Neural cell (in vitro differentiated cells): ENCODE measurements at regions not wholly inside any gene's neighbourhood (a gene's known extent, or its start where the extent isn't known, plus 50 kb on each side); places are given as distances from the start of the nearest gene placed in this dataset.

Experiments used
- H2AFZ ChIP-seq: fragments of 200-600, 300-800 bp; sonication (generic), shearing (Covaris generic); 2 replicates; pipeline ENCODE4 v1.6.0; 2014; ENCODE audit warnings: low read depth, mild to moderate bottlenecking, antibody characterized with exemption, low read length, moderate library complexity
- H3F3A ChIP-seq: fragments of 200-600 bp; shearing (Covaris generic); 2 replicates; pipeline ENCODE4 v1.6.1; 2016; ENCODE audit warnings: mild to moderate bottlenecking, moderate library complexity, mixed read lengths, antibody characterized with exemption, low read length; ENCODE audit not compliant: insufficient read depth, poor library complexity, severe bottlenecking
- H3K27ac ChIP-seq: fragments of 200-600, 300-800 bp; sonication (generic), shearing (Covaris generic); 2 replicates; pipeline ENCODE4 v1.5.1; 2014; ENCODE audit warnings: mild to moderate bottlenecking, low read length, moderate library complexity
- H3K27me3 ChIP-seq: fragments of 300-800, 200-600 bp; sonication (generic), shearing (Covaris generic); 2 replicates; pipeline ENCODE4 v1.6.0; 2014; ENCODE audit warnings: mild to moderate bottlenecking, low read depth, low read length, moderate library complexity; ENCODE audit not compliant: insufficient read depth
- H3K36me3 ChIP-seq: fragments of 300-800, 200-600 bp; sonication (generic), shearing (Covaris generic); 2 replicates; pipeline ENCODE4 v1.5.1; 2014; ENCODE audit warnings: mild to moderate bottlenecking, antibody characterized with exemption, low read length, moderate library complexity; ENCODE audit not compliant: insufficient read depth
- H3K4me2 ChIP-seq: fragments of 300-800, 200-600 bp; sonication (generic), shearing (Covaris generic); 2 replicates; pipeline ENCODE4 v1.6.0; 2014; ENCODE audit warnings: mild to moderate bottlenecking, low read length
- H3K4me3 ChIP-seq: fragments of 300-800, 200-600 bp; sonication (generic), shearing (Covaris generic); 2 replicates; pipeline ENCODE4 v1.5.1; 2014; ENCODE audit warnings: mild to moderate bottlenecking, low read length, moderate library complexity
- H3K79me2 ChIP-seq: fragments of 200-600 bp; shearing (Covaris generic); replicated peaks from 2 replicates; pipeline ENCODE4 v1.6.0; 2014; ENCODE audit warnings: mild to moderate bottlenecking, low read length, moderate library complexity; ENCODE audit not compliant: insufficient read depth
- H3K9ac ChIP-seq: fragments of 300-800, 200-600 bp; sonication (generic), shearing (Covaris generic); 2 replicates; pipeline ENCODE4 v1.6.1; 2016; ENCODE audit warnings: mild to moderate bottlenecking, low read length, mixed read lengths
- H3K9me2 ChIP-seq: fragments of 200-600 bp; shearing (Covaris generic); 2 replicates; pipeline ENCODE4 v1.6.1; 2016; ENCODE audit warnings: mild to moderate bottlenecking, low read length, mixed read lengths; ENCODE audit not compliant: insufficient read depth
- H3K9me3 ChIP-seq: fragments of 200-600, 300-800 bp; sonication (generic), shearing (Covaris generic); 2 replicates; pipeline ENCODE4 v1.6.1; 2016; ENCODE audit warnings: mild to moderate bottlenecking, mixed run types, low read length, moderate library complexity, mixed read lengths
- H4K20me1 ChIP-seq: fragments of 200-600 bp; shearing (Covaris generic); 2 replicates; pipeline ENCODE4 v1.6.1; 2016; ENCODE audit warnings: mild to moderate bottlenecking, mixed run types; ENCODE audit not compliant: insufficient read depth
- CTCF ChIP-seq: fragments of 450-650 bp; IDR thresholded peaks from 2 replicates; pipeline ENCODE4 v1.5.1; 2014; ENCODE audit warnings: antibody characterized with exemption, mild to moderate bottlenecking, moderate library complexity; ENCODE audit not compliant: poor library complexity, severe bottlenecking
- EP300 ChIP-seq: fragments of 450-650 bp; conservative IDR thresholded peaks from 2 replicates; pipeline ENCODE4 v1.6.1; 2014; ENCODE audit warnings: antibody characterized with exemption, mild to moderate bottlenecking, moderate library complexity; ENCODE audit not compliant: poor library complexity, severe bottlenecking
- EZH2 ChIP-seq: fragments of 200-600, 300-800 bp; shearing (Covaris generic), sonication (generic); IDR thresholded peaks from 2 replicates; pipeline ENCODE4 v1.6.1; 2014; ENCODE audit warnings: antibody characterized with exemption, low read length, borderline replicate concordance, mild to moderate bottlenecking; ENCODE audit not compliant: insufficient read depth, poor library complexity, severe bottlenecking
- MXI1 ChIP-seq: fragments of 450-650 bp; conservative IDR thresholded peaks from 2 replicates; pipeline ENCODE4 v1.6.1; 2014; ENCODE audit warnings: antibody characterized with exemption, mild to moderate bottlenecking; ENCODE audit not compliant: poor library complexity, severe bottlenecking
- POLR2AphosphoS5 ChIP-seq: IDR thresholded peaks from 2 replicates; pipeline ENCODE4 v1.6.1; 2012
- RAD21 ChIP-seq: fragments of 450-650 bp; conservative IDR thresholded peaks from 2 replicates; pipeline ENCODE4 v1.6.1; 2014; ENCODE audit warnings: antibody characterized with exemption, mild to moderate bottlenecking, moderate library complexity
- REST ChIP-seq: IDR thresholded peaks from 2 replicates; pipeline ENCODE4 v1.6.1; 2012; ENCODE audit warnings: borderline replicate concordance
- SMC3 ChIP-seq: fragments of 450-650 bp; conservative IDR thresholded peaks from 2 replicates; pipeline ENCODE4 v1.6.1; 2014; ENCODE audit warnings: antibody characterized with exemption, mild to moderate bottlenecking, moderate library complexity; ENCODE audit not compliant: poor library complexity
- TAF1 ChIP-seq: IDR thresholded peaks from 2 replicates; pipeline ENCODE4 v1.6.1; 2012; ENCODE audit warnings: low read depth

- H3F3A ChIP-seq: no peaks in the 10 kb centered on the region
- H3K9me2 ChIP-seq: no peaks in the 10 kb centered on the region
- no peak overlapping the region for H3K27ac ChIP-seq
- H3K79me2 ChIP-seq: no peaks in the 10 kb centered on the region
- no peak overlapping the region for H3K4me3 ChIP-seq
- H3K36me3 ChIP-seq: no peaks in the 10 kb centered on the region
- H3K9ac ChIP-seq: no peak overlapping the region
- no peak for TF ChIP-seq TAF1
- no peak for TF ChIP-seq REST
- H3K27me3 ChIP-seq: no peaks in the 10 kb centered on the region
- no peak overlapping the region for H3K4me2 ChIP-seq
- no peaks in the 10 kb centered on the region for H3K9me3 ChIP-seq
- no peak overlapping the region for H2AFZ ChIP-seq
- no peaks in the 10 kb centered on the region for H4K20me1 ChIP-seq
Observed at GRCh38 chr7:130986261-130986690, 252.3 kb upstream of the KLF14 start.

GRCh38 chr7:130987092-130987491 lies 253.1 kb upstream of the KLF14 start:
- Histone ChIP-seq H3K4me2 (no peak overlapping the region), H2AFZ (no peak overlapping the region), H4K20me1 (no peaks in the 10 kb centered on the region), H3K9ac (no peak overlapping the region), H3K27me3 (no peaks in the 10 kb centered on the region), H3K79me2 (no peaks in the 10 kb centered on the region), H3F3A (no peaks in the 10 kb centered on the region), H3K36me3 (no peaks in the 10 kb centered on the region), H3K4me3 (no peak overlapping the region), H3K9me2 (no peaks in the 10 kb centered on the region), H3K9me3 (no peaks in the 10 kb centered on the region), H3K27ac (no peak overlapping the region)
- TF ChIP-seq REST (no peak), EZH2 (no peak), MXI1 (no peak), POLR2AphosphoS5 (no peak), EP300 (no peak), CTCF (no peak), TAF1 (no peak), RAD21 (no peak), SMC3 (no peak)
